Lung (tissue), 11 donors: ENCODE measurements at regions not wholly inside any gene's neighbourhood (a gene's known extent, or its start where the extent isn't known, plus 50 kb on each side); places are given as distances from the start of the nearest gene placed in this dataset.
"Not testable (repeated sequence)": the region's sequence is repeated elsewhere in the genome, so short reads cannot be mapped to it uniquely, and the experiment has no call there.

Source experiments
- ATAC-seq: fragments of 200-7000 bp; cut with Tn5 transposase; one replicate; pipeline ENCODE4 v1.9.1; 2020; ENCODE audit warnings: moderate number of reproducible peaks; ENCODE audit not compliant: insufficient read depth, low FRiP score
- DNase-seq, 3 donors: peaks; one replicate each; pipeline ENCODE4 v3.0.0-alpha.2; 2013 to 2017
- H3K27ac ChIP-seq, 2 donors: one replicate each; pipeline ENCODE4 v1.5.1; 2013; ENCODE audit warnings: mild to moderate bottlenecking in 2 of 2, moderate library complexity in 2 of 2, control low read depth in 1 of 2, inconsistent platforms in 1 of 2, low read depth in 1 of 2, low read length in 1 of 2
- H3K27me3 ChIP-seq, 3 donors: one replicate each; pipeline ENCODE4 v1.5.1; 2013; ENCODE audit warnings: low read length in 2 of 3; ENCODE audit not compliant: control insufficient read depth in 3 of 3, insufficient read depth in 3 of 3
- H3K36me3 ChIP-seq, 4 donors: one replicate each; pipeline ENCODE4 v1.5.1; 2013; ENCODE audit warnings: low read length in 4 of 4, mild to moderate bottlenecking in 1 of 4, moderate library complexity in 1 of 4; ENCODE audit not compliant: control insufficient read depth in 4 of 4, insufficient read depth in 4 of 4
- H3K4me1 ChIP-seq, 5 donors: one replicate each; pipeline ENCODE4 v1.5.1; 2013; ENCODE audit warnings: low read length in 5 of 5, mild to moderate bottlenecking in 2 of 5, moderate library complexity in 1 of 5; ENCODE audit not compliant: control insufficient read depth in 5 of 5, insufficient read depth in 5 of 5
- H3K4me3 ChIP-seq: one replicate; pipeline ENCODE4 v1.5.1; 2013; ENCODE audit warnings: mild to moderate bottlenecking, control low read depth, moderate library complexity
- H3K9ac ChIP-seq, 2 donors: one replicate each; pipeline ENCODE4 v1.5.1; 2013; ENCODE audit warnings: low read length in 2 of 2, control low read depth in 1 of 2; ENCODE audit not compliant: insufficient read depth in 1 of 2
- H3K9me3 ChIP-seq, 4 donors: one replicate each; pipeline ENCODE4 v1.5.1; 2013; ENCODE audit warnings: low read length in 3 of 4, mild to moderate bottlenecking in 1 of 4, moderate library complexity in 1 of 4; ENCODE audit not compliant: control insufficient read depth in 4 of 4, insufficient read depth in 3 of 4
- WGBS, 2 donors: extraction: QIAGEN DNeasy Blood & Tissue Kit; methylation state at CpG; one replicate each; pipeline ENCODE4 v1.1.7; 2013; 5-methylcytosine and 5-hydroxymethylcytosine counted together
- TF ChIP-seq, protein P1 (sequence below): IDR thresholded peaks from 2 replicates; pipeline ENCODE4 v1.5.1; 2012; ENCODE audit warnings: mild to moderate bottlenecking; ENCODE audit errors: control extremely low read depth, extremely low read depth
- donor health status: control.
- donor health status: control.
- donor health status: Bipolar disorder and iron deficiency.
- donor health status: healthy.
- donor health status: DM: yes; HTN: yes; CAD: no.

DNA sequence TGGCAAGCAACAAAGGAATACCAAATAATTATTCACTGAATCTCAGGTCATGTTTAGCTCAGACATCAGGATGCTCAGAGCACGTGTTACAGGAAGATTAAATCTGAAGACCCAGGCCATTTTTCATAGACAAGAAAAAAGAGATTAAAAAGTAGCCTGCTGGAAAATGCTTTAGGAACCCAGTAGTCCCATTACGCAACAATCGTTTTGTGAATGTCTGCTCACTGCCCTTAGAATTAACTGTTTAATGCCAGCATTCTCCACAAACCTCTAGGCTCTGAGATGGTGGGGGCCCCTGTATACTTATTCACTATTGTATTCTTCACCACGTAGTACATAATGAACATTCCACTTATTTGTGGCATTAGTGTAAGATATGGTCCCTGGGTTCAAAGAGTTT is 154.6 kb upstream of the NYAP2 start:
- H3K36me3 ChIP-seq = no peaks in the 10 kb centered on the region
- WGBS, 2 donors = 53 to 59% methylated on average over 4 of the region's 4 CpGs
- H3K27ac ChIP-seq = no peak overlapping the region
- no peak overlapping the region for H3K4me3 ChIP-seq
- no peak overlapping the region for H3K9ac ChIP-seq
- no peak for ATAC-seq
- H3K4me1 ChIP-seq = no peaks in the 10 kb centered on the region
- H3K9me3 ChIP-seq = no peaks in the 10 kb centered on the region
- TF ChIP-seq, protein P1, sequence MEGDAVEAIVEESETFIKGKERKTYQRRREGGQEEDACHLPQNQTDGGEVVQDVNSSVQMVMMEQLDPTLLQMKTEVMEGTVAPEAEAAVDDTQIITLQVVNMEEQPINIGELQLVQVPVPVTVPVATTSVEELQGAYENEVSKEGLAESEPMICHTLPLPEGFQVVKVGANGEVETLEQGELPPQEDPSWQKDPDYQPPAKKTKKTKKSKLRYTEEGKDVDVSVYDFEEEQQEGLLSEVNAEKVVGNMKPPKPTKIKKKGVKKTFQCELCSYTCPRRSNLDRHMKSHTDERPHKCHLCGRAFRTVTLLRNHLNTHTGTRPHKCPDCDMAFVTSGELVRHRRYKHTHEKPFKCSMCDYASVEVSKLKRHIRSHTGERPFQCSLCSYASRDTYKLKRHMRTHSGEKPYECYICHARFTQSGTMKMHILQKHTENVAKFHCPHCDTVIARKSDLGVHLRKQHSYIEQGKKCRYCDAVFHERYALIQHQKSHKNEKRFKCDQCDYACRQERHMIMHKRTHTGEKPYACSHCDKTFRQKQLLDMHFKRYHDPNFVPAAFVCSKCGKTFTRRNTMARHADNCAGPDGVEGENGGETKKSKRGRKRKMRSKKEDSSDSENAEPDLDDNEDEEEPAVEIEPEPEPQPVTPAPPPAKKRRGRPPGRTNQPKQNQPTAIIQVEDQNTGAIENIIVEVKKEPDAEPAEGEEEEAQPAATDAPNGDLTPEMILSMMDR = no peak
- no peaks in the 10 kb centered on the region for H3K27me3 ChIP-seq
- DNase-seq = no peak

DNA sequence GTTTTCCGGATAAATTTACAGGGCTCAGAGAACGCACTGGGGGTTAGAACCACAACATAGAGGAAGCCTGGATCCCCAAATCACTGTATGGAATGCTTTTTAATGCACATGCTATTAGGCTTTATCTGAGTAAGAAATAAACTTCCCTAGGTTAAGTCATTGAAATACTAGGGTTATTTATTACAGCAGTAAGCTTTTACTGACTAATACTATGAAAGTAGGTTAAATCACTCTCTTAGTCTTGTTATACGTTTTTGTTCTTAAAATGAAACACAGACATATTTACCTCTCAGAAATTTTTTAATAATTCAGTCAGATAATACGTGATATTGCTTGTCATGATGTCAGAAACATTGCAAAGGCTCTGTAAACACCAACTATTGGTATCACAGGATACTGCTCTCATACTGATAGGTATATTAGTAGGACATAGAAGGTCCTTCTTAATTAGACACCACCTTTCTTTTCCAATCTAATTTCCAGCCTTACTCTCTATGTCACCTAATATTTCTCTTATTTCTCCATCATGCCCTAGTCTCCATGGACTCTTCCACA is 162.7 kb upstream of the NYAP2 start:
- H3K4me3 ChIP-seq = no peak overlapping the region
- ATAC-seq (no peak), DNase-seq (no peak)
- no peak overlapping the region for H3K27ac ChIP-seq
- no peaks in the 10 kb centered on the region for H3K9me3 ChIP-seq
- TF ChIP-seq, protein P1 = no peak
- 75 to 85% methylated on average over 4 of the region's 4 CpGs for WGBS, 2 donors
- no peak overlapping the region for H3K9ac ChIP-seq
- no peaks in the 10 kb centered on the region for H3K4me1 ChIP-seq
- H3K27me3 ChIP-seq = no peaks in the 10 kb centered on the region
- H3K36me3 ChIP-seq = no peaks in the 10 kb centered on the region

DNA sequence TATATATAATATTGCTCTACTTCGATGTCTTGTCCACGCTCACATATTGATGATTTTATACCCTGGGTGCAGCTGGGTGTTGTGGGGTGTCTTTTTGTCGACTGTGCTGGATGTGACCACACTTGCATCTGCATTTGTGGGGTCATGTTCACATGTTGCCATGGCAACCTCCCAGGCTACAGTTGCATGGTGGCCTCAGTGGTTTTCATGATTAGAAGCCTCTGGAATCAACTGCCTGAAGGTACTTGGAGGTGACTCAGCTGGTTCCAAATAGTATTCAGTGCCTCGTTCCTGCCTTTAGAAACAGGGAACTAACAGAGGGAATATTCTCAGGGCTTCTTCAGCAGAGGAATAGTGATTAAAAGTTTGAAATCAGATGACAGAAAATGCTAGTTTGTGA is 166.3 kb upstream of the NYAP2 start:
- Histone ChIP-seq H3K4me1 (no peaks in the 10 kb centered on the region), H3K4me3 (no peak overlapping the region), H3K36me3 (no peaks in the 10 kb centered on the region), H3K27me3 (no peaks in the 10 kb centered on the region), H3K9ac (no peak overlapping the region), H3K27ac (no peak overlapping the region), H3K9me3 (no peaks in the 10 kb centered on the region)
- TF ChIP-seq, protein P1 = no peak
- DNase-seq (no peak), ATAC-seq (no peak)
- WGBS, 2 donors = 82 to 89% methylated on average over 4 of the region's 4 CpGs

DNA sequence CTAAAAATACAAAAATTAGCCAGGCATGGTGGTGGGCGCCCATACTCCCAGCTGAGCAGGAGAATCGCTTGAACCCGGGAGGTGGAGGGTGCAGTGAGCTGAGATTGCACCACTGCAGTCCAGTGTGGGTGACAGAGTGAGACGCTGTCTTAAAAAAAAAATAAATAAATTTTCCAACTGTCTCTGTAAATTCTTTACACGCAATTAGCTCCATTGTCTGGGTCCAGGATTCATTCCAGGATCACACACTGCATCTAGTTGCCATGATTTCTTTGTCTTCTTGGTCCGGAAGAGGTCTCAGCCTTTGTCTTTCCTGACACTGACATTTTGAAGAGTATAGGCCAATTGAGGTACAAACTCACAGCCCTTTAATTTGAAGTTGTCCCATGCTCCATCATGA is 167.6 kb upstream of the NYAP2 start:
- Histone ChIP-seq H3K27me3 (no peaks in the 10 kb centered on the region), H3K9ac (no peak overlapping the region), H3K9me3 (no peaks in the 10 kb centered on the region), H3K36me3 (no peaks in the 10 kb centered on the region), H3K4me3 (no peak overlapping the region), H3K4me1 (no peaks in the 10 kb centered on the region), H3K27ac (no peak overlapping the region)
- ATAC-seq (no peak), DNase-seq (no peak)
- TF ChIP-seq, protein P1 = no peak
- WGBS, 2 donors = 91 to 92% methylated on average over 6 of the region's 6 CpGs

DNA sequence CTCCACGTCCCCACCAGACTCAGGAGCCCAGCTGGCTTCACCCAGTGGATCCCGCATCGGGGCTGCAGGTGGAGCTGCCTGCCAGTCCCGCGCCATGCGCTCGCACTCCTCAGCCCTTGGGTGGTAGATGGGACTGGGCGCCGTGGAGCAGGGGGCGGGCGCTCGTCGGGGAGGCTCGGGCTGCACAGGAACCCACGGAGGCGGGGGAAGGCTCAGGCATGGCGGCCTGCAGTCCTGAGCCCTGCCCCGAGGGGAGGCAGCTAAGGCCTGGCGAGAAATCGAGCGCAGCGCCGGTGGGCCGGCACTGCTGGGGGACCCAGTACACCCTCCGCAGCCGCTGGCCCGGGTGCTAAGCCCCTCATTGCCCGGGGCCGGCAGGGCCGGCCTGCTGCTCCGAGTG is 170.2 kb upstream of the NYAP2 start:
- not testable (repeated sequence) for H3K27ac ChIP-seq, H3K4me3 ChIP-seq, H3K4me1 ChIP-seq, DNase-seq, H3K9me3 ChIP-seq, H3K9ac ChIP-seq, H3K27me3 ChIP-seq, ATAC-seq, H3K36me3 ChIP-seq
- WGBS, 2 donors = 87 to 94% methylated on average over 24 to 31 of the region's 31 CpGs
